ENCODE measurements at regions not wholly inside any gene's neighbourhood (a gene's known extent, or its start where the extent isn't known, plus 50 kb on each side); places are given as distances from the start of the nearest gene placed in this dataset.
"Not testable (repeated sequence)": the region's sequence is repeated elsewhere in the genome, so short reads cannot be mapped to it uniquely, and the experiment has no call there.

GRCh38 chr7:149637911-149638565 is 135.3 kb downstream of the ZNF467 start:
- DNase-seq (ENCODE audit: low read depth in 1 of 2, low spot score in 1 of 2) = no peak
- Histone ChIP-seq H3K27me3 (ENCODE audit: insufficient read depth, poor library complexity, severe bottlenecking) (no peaks in the 10 kb centered on the region), H3K27ac (replicated peaks) (no peak overlapping the region), H3K4me3 (replicated peaks; ENCODE audit: insufficient read depth, low read length) (no peak overlapping the region)
- no peak for TF ChIP-seq CTCF (IDR thresholded peaks at IDR 0.05; ENCODE audit: insufficient read depth, low read length)
- no peak for TF ChIP-seq GABPA (IDR thresholded peaks at IDR 0.05; ENCODE audit: low read depth)
- no peak for TF ChIP-seq SPI1 (IDR thresholded peaks at IDR 0.05; ENCODE audit: borderline replicate concordance, low read depth)
- TF ChIP-seq POLR2AphosphoS5 (IDR thresholded peaks at IDR 0.05; ENCODE audit: low read depth) = no peak
- TF ChIP-seq REST (IDR thresholded peaks at IDR 0.05; ENCODE audit: insufficient replicate concordance, low read depth) = no peak

GRCh38 chr7:149635561-149636329 is 137.6 kb downstream of the ZNF467 start:
- no peaks in the 10 kb centered on the region for H3K27me3 ChIP-seq (ENCODE audit: insufficient read depth, poor library complexity, severe bottlenecking)
- no peak for TF ChIP-seq SPI1 (IDR thresholded peaks at IDR 0.05; ENCODE audit: borderline replicate concordance, low read depth)
- TF ChIP-seq REST (IDR thresholded peaks at IDR 0.05; ENCODE audit: insufficient replicate concordance, low read depth) = no peak
- TF ChIP-seq POLR2AphosphoS5 (IDR thresholded peaks at IDR 0.05; ENCODE audit: low read depth) = no peak
- TF ChIP-seq CTCF (IDR thresholded peaks at IDR 0.05; ENCODE audit: insufficient read depth, low read length) = no peak
- no peak for TF ChIP-seq GABPA (IDR thresholded peaks at IDR 0.05; ENCODE audit: low read depth)
- no peak overlapping the region for H3K27ac ChIP-seq (replicated peaks)
- H3K4me3 ChIP-seq (replicated peaks; ENCODE audit: insufficient read depth, low read length) = no peak overlapping the region
- DNase-seq (ENCODE audit: low read depth in 1 of 2, low spot score in 1 of 2) = no peak

- Histone ChIP-seq H3K27ac (replicated peaks) (no peak overlapping the region), H3K27me3 (ENCODE audit: insufficient read depth, poor library complexity, severe bottlenecking) (no peaks in the 10 kb centered on the region), H3K4me3 (replicated peaks; ENCODE audit: insufficient read depth, low read length) (no peak overlapping the region)
- DNase-seq (ENCODE audit: low read depth in 1 of 2, low spot score in 1 of 2) = no peak
- TF ChIP-seq SPI1 (IDR thresholded peaks at IDR 0.05; ENCODE audit: borderline replicate concordance, low read depth) (no peak), POLR2AphosphoS5 (IDR thresholded peaks at IDR 0.05; ENCODE audit: low read depth) (no peak), CTCF (IDR thresholded peaks at IDR 0.05; ENCODE audit: insufficient read depth, low read length) (no peak), REST (IDR thresholded peaks at IDR 0.05; ENCODE audit: insufficient replicate concordance, low read depth) (no peak), GABPA (IDR thresholded peaks at IDR 0.05; ENCODE audit: low read depth) (no peak)
Measured at GRCh38 chr7:149633976-149634945, 136.7 kb upstream of the ZNF746 start.

GRCh38 chr7:149628361-149629149 is 130.9 kb upstream of the ZNF746 start:
- H3K27ac ChIP-seq (replicated peaks); H3K4me3 ChIP-seq (replicated peaks; ENCODE audit: insufficient read depth, low read length); H3K27me3 ChIP-seq (ENCODE audit: insufficient read depth, poor library complexity, severe bottlenecking); DNase-seq (ENCODE audit: low read depth in 1 of 2, low spot score in 1 of 2): not testable (repeated sequence)
